ENCODE measurements at regions not wholly inside any gene's neighbourhood (a gene's known extent, or its start where the extent isn't known, plus 50 kb on each side); places are given as distances from the start of the nearest gene placed in this dataset.
A peak's percentile ranks its signal among the peaks of the same experiment; 100 is the strongest.

- H2AFZ ChIP-seq (ENCODE audit: insufficient read depth, low read depth, low read length, poor library complexity, severe bottlenecking) = peak overlapping the region; percentile 27
- H3K27me3 Mint-ChIP-seq (ENCODE audit: low read depth in 3 of 3) = peaks cover 0 to 5% (median 5%) of the 10 kb centered on the region in 3 donors
- DNase-seq = peak; percentile 26 to 45 (median 32)
- H3K4me1 Mint-ChIP-seq = peaks cover 11% of the 10 kb centered on the region
- peaks cover 0 to 4% of the 10 kb centered on the region in 2 donors for H3K4me1 ChIP-seq (ENCODE audit: control insufficient read depth in 1 of 2, insufficient read depth in 2 of 2, low read length in 2 of 2)
- no peak overlapping the region for H3K4me2 ChIP-seq (replicated peaks; ENCODE audit: extremely low read depth, low read length, poor library complexity, severe bottlenecking)
- no peaks in the 10 kb centered on the region for H3K9me3 ChIP-seq (replicated peaks in 1 of 2; ENCODE audit: control insufficient read depth in 1 of 2, insufficient read depth in 1 of 2, low read length in 2 of 2)
- no peak overlapping the region for H3K4me3 ChIP-seq (replicated peaks in 1 of 3; ENCODE audit: low read depth in 2 of 3, low read length in 3 of 3)
- peak overlapping the region in 1 of 2 donors; percentile 69 for H3K4me3 Mint-ChIP-seq
- TF ChIP-seq CTCF (IDR thresholded peaks at IDR 0.05) = peak; percentile 86
- H3K27me3 ChIP-seq (ENCODE audit: control insufficient read depth in 2 of 2, insufficient read depth in 2 of 2, low read length in 2 of 2) = peaks cover 0 to 4% of the 10 kb centered on the region in 2 donors
- intact Hi-C loops (cut with micrococcal nuclease) = loop anchor here in 1 of 2 donors (2.0 to 5.0 kb wide), 3 partner anchors 248 to 1003 kb away; no protein-coding TSS in a partner anchor
- no peaks in the 10 kb centered on the region for H3K36me3 Mint-ChIP-seq
- no peaks in the 10 kb centered on the region for H4K20me1 ChIP-seq (ENCODE audit: insufficient read depth, low read length)
- H3K79me2 ChIP-seq (ENCODE audit: insufficient read depth, low read length) = no peaks in the 10 kb centered on the region
- WGBS (ENCODE audit: insufficient coverage) = 5% methylated on average over 4 of the region's 12 CpGs
- H3K27ac Mint-ChIP-seq = no peak overlapping the region
- H3K9me3 Mint-ChIP-seq = no peaks in the 10 kb centered on the region
- no peak overlapping the region for H3K27ac ChIP-seq (ENCODE audit: low read depth in 1 of 2, low read length in 2 of 2)
- H3K9ac ChIP-seq (ENCODE audit: insufficient read depth, low read length, poor library complexity, severe bottlenecking) = no peak overlapping the region
- no peaks in the 10 kb centered on the region for H3K36me3 ChIP-seq (replicated peaks in 1 of 2; ENCODE audit: control insufficient read depth in 1 of 2, insufficient read depth in 2 of 2, low read length in 2 of 2)
Observed at GRCh38 chr20:22339091-22339881, 245.1 kb downstream of the FOXA2 start.

GRCh38 chr20:22338140-22338708 lies 246.1 kb downstream of the FOXA2 start:
- 0% methylated on average over 1 of the region's 6 CpGs for WGBS (ENCODE audit: insufficient coverage)
- no peaks in the 10 kb centered on the region for H3K36me3 ChIP-seq (replicated peaks in 1 of 2; ENCODE audit: control insufficient read depth in 1 of 2, insufficient read depth in 2 of 2, low read length in 2 of 2)
- no peak overlapping the region for H3K4me2 ChIP-seq (replicated peaks; ENCODE audit: extremely low read depth, low read length, poor library complexity, severe bottlenecking)
- Mint-ChIP-seq H3K36me3 (no peaks in the 10 kb centered on the region), H3K27me3 (ENCODE audit: low read depth in 3 of 3) (peaks cover 3 to 13% (median 8%) of the 10 kb centered on the region in 3 donors), H3K27ac (no peak overlapping the region), H3K9me3 (no peaks in the 10 kb centered on the region), H3K4me1 (peaks cover 11% of the 10 kb centered on the region), H3K4me3 (no peak overlapping the region)
- H3K4me3 ChIP-seq (replicated peaks in 1 of 3; ENCODE audit: low read depth in 2 of 3, low read length in 3 of 3) = no peak overlapping the region
- intact Hi-C loops (cut with micrococcal nuclease) = loop anchor here in 1 of 2 donors (2.0 to 5.0 kb wide), 3 partner anchors 249 to 1004 kb away; no protein-coding TSS in a partner anchor
- no peak for DNase-seq
- no peaks in the 10 kb centered on the region for H3K79me2 ChIP-seq (ENCODE audit: insufficient read depth, low read length)
- H3K27me3 ChIP-seq (ENCODE audit: control insufficient read depth in 2 of 2, insufficient read depth in 2 of 2, low read length in 2 of 2) = peaks cover 0 to 4% of the 10 kb centered on the region in 2 donors
- no peak for TF ChIP-seq CTCF (IDR thresholded peaks at IDR 0.05)
- no peaks in the 10 kb centered on the region for H4K20me1 ChIP-seq (ENCODE audit: insufficient read depth, low read length)
- H3K9ac ChIP-seq (ENCODE audit: insufficient read depth, low read length, poor library complexity, severe bottlenecking) = no peak overlapping the region
- no peak overlapping the region for H3K27ac ChIP-seq (ENCODE audit: low read depth in 1 of 2, low read length in 2 of 2)
- H3K9me3 ChIP-seq (replicated peaks in 1 of 2; ENCODE audit: control insufficient read depth in 1 of 2, insufficient read depth in 1 of 2, low read length in 2 of 2) = no peaks in the 10 kb centered on the region
- peaks cover 0 to 4% of the 10 kb centered on the region in 2 donors for H3K4me1 ChIP-seq (ENCODE audit: control insufficient read depth in 1 of 2, insufficient read depth in 2 of 2, low read length in 2 of 2)
- no peak overlapping the region for H2AFZ ChIP-seq (ENCODE audit: insufficient read depth, low read depth, low read length, poor library complexity, severe bottlenecking)

Measured in CD14-positive monocyte (primary cell).